Heart left ventricle (tissue), 16 donors: ENCODE measurements at regions not wholly inside any gene's neighbourhood (a gene's known extent, or its start where the extent isn't known, plus 50 kb on each side); places are given as distances from the start of the nearest gene placed in this dataset.
A peak's percentile ranks its signal among the peaks of the same experiment; 100 is the strongest.

Experiments used
- ATAC-seq, 4 donors: fragments of 200-7000 bp; cut with Tn5 transposase; one replicate each; pipeline ENCODE4 v1.9.1; 2020 to 2022; ENCODE audit warnings: moderate library complexity in 4 of 4, mild to moderate bottlenecking in 3 of 4, moderate number of reproducible peaks in 1 of 4
- DNase-seq, 5 donors: peaks; one replicate each; pipeline ENCODE4 v3.0.0-alpha.2; 2020
- H3K27ac ChIP-seq, 12 donors: fragments of 200-600 bp; sonication (generic) in 4 of 12; one replicate each; pipeline versions ENCODE4 v1.5.0 to v1.8.0; 2016 to 2022; ENCODE audit warnings: mild to moderate bottlenecking in 2 of 12
- H3K27me3 ChIP-seq, 9 donors: fragments of 200-600 bp; sonication (generic) in 2 of 9; one replicate each; pipeline versions ENCODE4 v1.5.1 to v1.8.0; 2016 to 2022; ENCODE audit warnings: mild to moderate bottlenecking in 3 of 9
- H3K36me3 ChIP-seq, 9 donors: fragments of 200-600 bp; sonication (generic) in 2 of 9; one replicate each; pipeline versions ENCODE4 v1.5.0 to v1.8.0; 2018 to 2022; ENCODE audit warnings: mild to moderate bottlenecking in 2 of 9
- H3K4me1 ChIP-seq, 12 donors: fragments of 200-600 bp; sonication (generic) in 4 of 12; one replicate each; pipeline versions ENCODE4 v1.5.0 to v1.8.0; 2016 to 2022; ENCODE audit warnings: mild to moderate bottlenecking in 3 of 12
- H3K4me3 ChIP-seq, 12 donors: fragments of 200-600 bp; sonication (generic) in 4 of 12; one replicate each; pipeline versions ENCODE4 v1.5.0 to v1.8.0; 2017 to 2022; ENCODE audit warnings: mild to moderate bottlenecking in 9 of 12, moderate library complexity in 4 of 12
- H3K9me3 ChIP-seq, 12 donors: fragments of 200-600 bp; sonication (generic) in 4 of 12; one replicate each; pipeline versions ENCODE4 v1.5.0 to v1.8.0; 2016 to 2022; ENCODE audit warnings: mild to moderate bottlenecking in 1 of 12
- POLR2A ChIP-seq, 2 donors: fragments of 450-650 bp; IDR thresholded peaks; one replicate each; pipeline ENCODE4 v1.6.1; 2017; ENCODE audit warnings: antibody characterized with exemption in 2 of 2, mild to moderate bottlenecking in 2 of 2, moderate library complexity in 2 of 2
- WGBS, 4 donors: extraction: QIAGEN DNeasy Blood & Tissue Kit in 2 of 4; methylation state at CpG; one replicate each; pipeline versions ENCODE4 v1.1.5 to v1.1.7; 2013 to 2018; 5-methylcytosine and 5-hydroxymethylcytosine counted together
- intact Hi-C, 10 donors: fragments of 100-400 bp; cut with DNase I; formaldehyde crosslinking; loops; one replicate each; pipeline versions ENCODE4 v1.11.1 to v1.14.2; 2022
- TF ChIP-seq, protein P1 (sequence below), 12 donors: fragments of 200-600 bp; sonication (generic) in 4 of 12; IDR thresholded peaks; one replicate each; pipeline versions ENCODE4 v1.5.0 to v1.8.0; 2018 to 2022; ENCODE audit warnings: antibody characterized with exemption in 12 of 12, mild to moderate bottlenecking in 5 of 12
- donor health status: ischemic (EF 13 %, LVEDD 7.1; RV severe dilation, severe dysfunction).
- donor health status: healthy with polysubstance abuse.
- donor health status: DM: no; HTN: yes; CAD: no.
- donor health status: DM: no; HTN: no; CAD: no.
- donor health status: ischemic (EF 25% LVEDD 6.9; RV normal size, moderate dysfunction).
- donor health status: ischemic (EF 25% LVEDD 5.7; RV mildly dilated, moderate dysfunction).
- donor health status: healthy.
- donor health status: DM: yes; HTN: yes; CAD: no.
- donor health status: ischemic (EF 35%, LVEDD 5.7; RV mildly dilated, moderate dysfunction).
- donor health status: nonischemic (EF 11% LVEDD 7.7; RV severe dilation, severe dysfunction).
- donor health status: DM: yes; HTN: yes; CAD: no.
- donor health status: PGD.
- donor health status: ischemic (EF 29% LVEDD 5.4; RV normal size, mild dysfunction).
- donor health status: nonischemic (EF 23%, LVEDD 6.1; RV moderate dilation, normal function).

- intact Hi-C loops: no loop called here
- Histone ChIP-seq H3K4me1 (peaks cover 0 to 8% (median 0%) of the 10 kb centered on the region in 12 donors), H3K27me3 (no peaks in the 10 kb centered on the region), H3K9me3 (no peaks in the 10 kb centered on the region), H3K36me3 (no peaks in the 10 kb centered on the region), H3K4me3 (no peak overlapping the region), H3K27ac (no peak overlapping the region)
- no peak for DNase-seq
- TF ChIP-seq, protein P1, sequence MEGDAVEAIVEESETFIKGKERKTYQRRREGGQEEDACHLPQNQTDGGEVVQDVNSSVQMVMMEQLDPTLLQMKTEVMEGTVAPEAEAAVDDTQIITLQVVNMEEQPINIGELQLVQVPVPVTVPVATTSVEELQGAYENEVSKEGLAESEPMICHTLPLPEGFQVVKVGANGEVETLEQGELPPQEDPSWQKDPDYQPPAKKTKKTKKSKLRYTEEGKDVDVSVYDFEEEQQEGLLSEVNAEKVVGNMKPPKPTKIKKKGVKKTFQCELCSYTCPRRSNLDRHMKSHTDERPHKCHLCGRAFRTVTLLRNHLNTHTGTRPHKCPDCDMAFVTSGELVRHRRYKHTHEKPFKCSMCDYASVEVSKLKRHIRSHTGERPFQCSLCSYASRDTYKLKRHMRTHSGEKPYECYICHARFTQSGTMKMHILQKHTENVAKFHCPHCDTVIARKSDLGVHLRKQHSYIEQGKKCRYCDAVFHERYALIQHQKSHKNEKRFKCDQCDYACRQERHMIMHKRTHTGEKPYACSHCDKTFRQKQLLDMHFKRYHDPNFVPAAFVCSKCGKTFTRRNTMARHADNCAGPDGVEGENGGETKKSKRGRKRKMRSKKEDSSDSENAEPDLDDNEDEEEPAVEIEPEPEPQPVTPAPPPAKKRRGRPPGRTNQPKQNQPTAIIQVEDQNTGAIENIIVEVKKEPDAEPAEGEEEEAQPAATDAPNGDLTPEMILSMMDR (IDR thresholded peaks at IDR 0.05): no peak
- no peak for TF ChIP-seq POLR2A (IDR thresholded peaks at IDR 0.05)
- WGBS, 4 donors: 83 to 89% (median 86%) methylated on average over 3 of the region's 3 CpGs
- ATAC-seq: no peak
Observed at GRCh38 chr11:43124272-43124935, 187.4 kb upstream of the API5 start.

DNA sequence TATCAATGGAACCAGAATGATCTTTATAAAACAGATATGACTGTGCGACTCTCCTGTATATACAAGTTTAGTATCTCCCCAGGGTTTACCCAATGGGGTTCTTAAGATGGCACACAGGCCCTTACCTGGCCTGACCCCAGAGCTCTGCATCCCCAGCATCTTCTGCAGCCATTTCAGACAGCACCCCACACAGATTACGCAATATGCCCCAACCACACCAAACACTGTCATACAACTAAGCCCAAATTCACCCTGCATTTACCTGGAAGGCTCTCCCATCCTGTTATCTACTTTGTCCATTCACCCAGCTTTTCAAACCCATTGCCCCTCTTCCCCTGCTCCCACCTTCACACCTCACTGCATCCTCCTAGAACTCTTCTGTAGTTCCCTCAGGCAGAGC is 182.5 kb upstream of the API5 start:
- DNase-seq (no peak), ATAC-seq (no peak)
- Histone ChIP-seq H3K9me3 (no peaks in the 10 kb centered on the region), H3K27me3 (peaks cover 0 to 4% (median 0%) of the 10 kb centered on the region in 9 donors), H3K36me3 (no peaks in the 10 kb centered on the region), H3K27ac (no peak overlapping the region), H3K4me1 (no peaks in the 10 kb centered on the region), H3K4me3 (no peak overlapping the region)
- intact Hi-C loops: loop anchor here in 1 of 10 donors (5.0 kb wide), 1 partner anchor 357 kb away; no protein-coding TSS in a partner anchor
- 91 to 98% (median 93%) methylated on average over 2 of the region's 2 CpGs for WGBS, 4 donors
- TF ChIP-seq POLR2A (IDR thresholded peaks at IDR 0.05): no peak
- TF ChIP-seq, protein P1 (IDR thresholded peaks at IDR 0.05): no peak

GRCh38 chr11:43130616-43131015 is 181.2 kb upstream of the API5 start:
- no peaks in the 10 kb centered on the region for H3K4me1 ChIP-seq
- H3K36me3 ChIP-seq: no peaks in the 10 kb centered on the region
- H3K27ac ChIP-seq: no peak overlapping the region
- peaks cover 0 to 4% (median 0%) of the 10 kb centered on the region in 9 donors for H3K27me3 ChIP-seq
- H3K9me3 ChIP-seq: no peaks in the 10 kb centered on the region
- intact Hi-C loops: loop anchor here in 8 of 10 donors (1.0 to 10.0 kb wide), 5 partner anchors 356 to 361 kb away; no protein-coding TSS in a partner anchor
- WGBS, 4 donors: 0 to 2% (median 0%) methylated on average over 2 of the region's 2 CpGs
- DNase-seq (no peak), ATAC-seq (peak in 3 of 4 donors; percentile 41 to 54 (median 50))
- H3K4me3 ChIP-seq: no peak overlapping the region
- no peak for TF ChIP-seq POLR2A (IDR thresholded peaks at IDR 0.05)
- TF ChIP-seq, protein P1 (IDR thresholded peaks at IDR 0.05): peak in 11 of 12 donors; percentile 5 to 50 (median 34)

DNA sequence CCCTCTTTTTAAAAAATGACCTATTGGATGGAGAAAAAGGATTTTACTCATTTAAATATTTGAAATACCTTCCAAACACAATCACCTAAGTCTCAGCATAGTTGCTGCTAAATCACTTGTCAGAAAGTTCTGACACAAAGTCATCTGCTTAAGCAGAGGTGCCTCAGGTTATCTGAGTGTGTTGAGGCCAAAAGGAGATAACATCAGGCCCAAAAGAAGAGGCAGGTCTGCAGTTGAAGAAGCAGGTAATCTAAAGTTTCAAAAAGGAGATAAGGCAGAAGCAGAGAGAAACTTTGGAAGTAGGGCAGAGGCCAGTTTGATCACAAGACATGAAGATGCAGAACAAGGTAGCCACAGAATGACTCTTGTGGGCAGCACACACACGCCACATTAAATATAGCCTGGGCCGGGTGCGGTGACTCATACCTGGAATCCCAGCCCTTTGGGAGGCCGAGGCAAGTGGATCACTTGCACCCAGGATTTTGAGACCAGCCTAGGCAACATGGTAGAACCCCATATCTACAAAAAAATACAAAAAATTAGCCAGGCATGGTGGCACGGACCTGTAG is 175.7 kb upstream of the API5 start:
- ATAC-seq (no peak), DNase-seq (no peak)
- no peak overlapping the region for H3K27ac ChIP-seq
- no peaks in the 10 kb centered on the region for H3K4me1 ChIP-seq
- intact Hi-C loops: loop anchor here in 2 of 10 donors (10.0 kb wide), 1 partner anchor 361 kb away; no protein-coding TSS in a partner anchor
- no peaks in the 10 kb centered on the region for H3K9me3 ChIP-seq
- H3K4me3 ChIP-seq: no peak overlapping the region
- H3K36me3 ChIP-seq: no peaks in the 10 kb centered on the region
- peaks cover 0 to 4% (median 0%) of the 10 kb centered on the region in 9 donors for H3K27me3 ChIP-seq
- WGBS, 4 donors: 83 to 91% (median 86%) methylated on average over 5 of the region's 5 CpGs
- TF ChIP-seq, protein P1 (IDR thresholded peaks at IDR 0.05): no peak
- TF ChIP-seq POLR2A (IDR thresholded peaks at IDR 0.05): no peak
